MCF 10A (cell line): ENCODE measurements at regions not wholly inside any gene's neighbourhood (a gene's known extent, or its start where the extent isn't known, plus 50 kb on each side); places are given as distances from the start of the nearest gene placed in this dataset.

Experiments
- BruUV-seq: library from RNA; stranded (reverse); fragments of 400-500 nt; replicated peaks from 2 replicates; lab custom pipeline; 2021; lab: Mats Ljungman, UMichigan
- CTCF ChIA-PET: fragments of 300-600 bp; sonication (Branson Sonifier 250); formaldehyde crosslinking; extraction: SDS; loops from one replicate; lab custom pipeline; 2021; ENCODE audit warnings: antibody characterized with exemption, inconsistent platforms; lab: Yijun Ruan, JAX
- POLR2A ChIA-PET: fragments of 300-600, 350-650 bp; sonication (Branson Sonifier 250); formaldehyde crosslinking; extraction: SDS; loops from one replicate; lab custom pipeline; 2020; ENCODE audit warnings: antibody characterized with exemption, inconsistent platforms; lab: Yijun Ruan, JAX
- DNase-seq: peaks from one replicate; pipeline ENCODE4 v3.0.0-alpha.2; 2018; ENCODE audit not compliant: unreplicated experiment
- H3K27ac Mint-ChIP-seq: one replicate; pipeline ENCODE4 v1.8.0; 2022; ENCODE audit warnings: mild to moderate bottlenecking, low read depth, mixed read lengths; ENCODE audit not compliant: unreplicated experiment
- H3K27me3 Mint-ChIP-seq: one replicate; pipeline ENCODE4 v1.8.0; 2022; ENCODE audit warnings: mixed read lengths; ENCODE audit not compliant: insufficient read depth, unreplicated experiment
- H3K36me3 Mint-ChIP-seq: one replicate; pipeline ENCODE4 v1.8.0; 2022; ENCODE audit warnings: mild to moderate bottlenecking, moderate library complexity, mixed read lengths; ENCODE audit not compliant: insufficient read depth, unreplicated experiment
- H3K4me1 Mint-ChIP-seq: one replicate; pipeline ENCODE4 v1.8.0; 2022; ENCODE audit warnings: mixed read lengths; ENCODE audit not compliant: insufficient read depth, unreplicated experiment
- H3K4me3 Mint-ChIP-seq: one replicate; pipeline ENCODE4 v1.8.0; 2022; ENCODE audit warnings: mild to moderate bottlenecking, moderate library complexity, mixed read lengths; ENCODE audit not compliant: unreplicated experiment
- H3K9me3 Mint-ChIP-seq: one replicate; pipeline ENCODE4 v1.8.0; 2022; ENCODE audit warnings: mixed read lengths; ENCODE audit not compliant: unreplicated experiment
- intact Hi-C: fragments of 100-400 bp; cut with micrococcal nuclease; formaldehyde crosslinking; loops from 2 replicates; pipeline ENCODE4 v1.14.1; 2022
- TF ChIP-seq, protein P1 (sequence below): fragments of 200-600 bp; IDR thresholded peaks from one replicate; pipeline ENCODE4 v1.8.0; 2022; ENCODE audit warnings: antibody characterized with exemption, mild to moderate bottlenecking; ENCODE audit not compliant: unreplicated experiment

DNA sequence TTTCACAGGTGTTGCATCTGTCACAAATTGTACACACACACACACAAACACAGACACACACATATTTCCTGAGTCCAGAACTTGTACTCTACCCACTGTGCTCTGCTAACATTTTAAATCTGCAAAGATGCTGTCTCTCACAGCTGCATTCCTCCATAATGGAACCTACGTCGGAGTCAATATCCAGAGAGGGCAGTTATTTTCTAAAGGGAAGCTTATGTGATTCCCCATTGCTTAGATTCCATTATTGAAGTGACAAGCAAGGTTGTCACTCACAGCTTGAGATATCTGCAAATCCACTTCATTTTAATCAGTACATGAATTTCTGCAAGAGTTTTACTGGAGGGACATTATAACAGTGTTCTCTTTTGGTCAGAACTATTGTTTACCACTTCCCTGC is 992.4 kb downstream of the NSUN3 start:
- Mint-ChIP-seq H3K27me3 (peaks cover 51% of the 10 kb centered on the region), H3K27ac (no peak overlapping the region), H3K36me3 (no peaks in the 10 kb centered on the region), H3K4me1 (no peaks in the 10 kb centered on the region), H3K9me3 (no peaks in the 10 kb centered on the region), H3K4me3 (no peak overlapping the region)
- ChIA-PET CTCF (interaction anchor here (0.7 kb wide), 1 partner anchor 807 kb away, joined by 3 read pairs; no protein-coding TSS in a partner anchor), POLR2A (no interaction called here)
- no peak for DNase-seq
- intact Hi-C loops = no loop called here
- BruUV-seq = no TSS peak
- TF ChIP-seq, protein P1, sequence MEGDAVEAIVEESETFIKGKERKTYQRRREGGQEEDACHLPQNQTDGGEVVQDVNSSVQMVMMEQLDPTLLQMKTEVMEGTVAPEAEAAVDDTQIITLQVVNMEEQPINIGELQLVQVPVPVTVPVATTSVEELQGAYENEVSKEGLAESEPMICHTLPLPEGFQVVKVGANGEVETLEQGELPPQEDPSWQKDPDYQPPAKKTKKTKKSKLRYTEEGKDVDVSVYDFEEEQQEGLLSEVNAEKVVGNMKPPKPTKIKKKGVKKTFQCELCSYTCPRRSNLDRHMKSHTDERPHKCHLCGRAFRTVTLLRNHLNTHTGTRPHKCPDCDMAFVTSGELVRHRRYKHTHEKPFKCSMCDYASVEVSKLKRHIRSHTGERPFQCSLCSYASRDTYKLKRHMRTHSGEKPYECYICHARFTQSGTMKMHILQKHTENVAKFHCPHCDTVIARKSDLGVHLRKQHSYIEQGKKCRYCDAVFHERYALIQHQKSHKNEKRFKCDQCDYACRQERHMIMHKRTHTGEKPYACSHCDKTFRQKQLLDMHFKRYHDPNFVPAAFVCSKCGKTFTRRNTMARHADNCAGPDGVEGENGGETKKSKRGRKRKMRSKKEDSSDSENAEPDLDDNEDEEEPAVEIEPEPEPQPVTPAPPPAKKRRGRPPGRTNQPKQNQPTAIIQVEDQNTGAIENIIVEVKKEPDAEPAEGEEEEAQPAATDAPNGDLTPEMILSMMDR = no peak

GRCh38 chr3:95082191-95082590 is 1019.3 kb downstream of the NSUN3 start:
- TF ChIP-seq, protein P1 = no peak
- H3K27me3 Mint-ChIP-seq = peaks cover 97% of the 10 kb centered on the region
- no peaks in the 10 kb centered on the region for H3K4me1 Mint-ChIP-seq
- ChIA-PET POLR2A (no interaction called here), CTCF (interaction anchor here (0.6 kb wide), 1 partner anchor 140 kb away, joined by 3 read pairs; no protein-coding TSS in a partner anchor)
- BruUV-seq = no TSS peak
- intact Hi-C loops = no loop called here
- no peaks in the 10 kb centered on the region for H3K9me3 Mint-ChIP-seq
- DNase-seq = no peak
- H3K27ac Mint-ChIP-seq = no peak overlapping the region
- no peak overlapping the region for H3K4me3 Mint-ChIP-seq
- H3K36me3 Mint-ChIP-seq = no peaks in the 10 kb centered on the region

DNA sequence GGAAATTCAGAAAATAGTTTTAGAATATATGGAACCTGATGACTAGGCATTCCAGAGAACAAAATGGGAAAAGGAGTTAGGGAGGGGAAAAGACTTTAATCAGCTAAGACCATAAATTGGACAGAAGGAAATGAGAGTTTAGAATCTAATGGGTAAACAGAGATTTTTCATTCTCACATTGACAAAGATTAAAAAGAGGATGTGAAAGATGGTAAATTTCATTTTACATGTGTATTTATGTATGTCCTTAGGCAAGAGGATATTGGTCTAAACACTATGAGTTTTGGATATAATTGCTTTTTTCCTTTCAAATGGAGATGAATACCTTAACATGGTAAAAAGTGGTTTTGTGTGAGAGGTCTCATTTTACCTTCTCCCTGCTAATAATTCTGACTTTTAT is 1021.9 kb downstream of the NSUN3 start:
- no peaks in the 10 kb centered on the region for H3K4me1 Mint-ChIP-seq
- CTCF ChIA-PET = no interaction called here

DNA sequence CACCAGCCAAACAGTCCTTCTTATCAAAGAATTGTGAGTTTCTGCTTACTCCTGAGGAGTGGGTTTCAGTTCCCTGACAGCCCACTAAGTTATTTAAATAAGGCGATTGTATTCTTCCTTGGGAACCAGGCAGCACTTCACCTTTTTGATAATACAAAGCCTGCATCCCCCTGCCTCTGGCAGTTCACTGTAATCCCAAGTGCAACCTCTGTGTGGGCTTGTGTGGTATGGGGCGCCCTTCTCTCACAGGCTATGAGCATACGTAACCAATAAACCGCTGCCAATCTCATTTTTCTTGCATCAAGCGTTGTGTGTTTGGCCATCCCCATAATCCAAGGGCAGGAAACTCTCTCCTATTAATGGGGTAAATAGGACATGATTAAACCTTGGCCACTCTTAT is 1025.6 kb downstream of the NSUN3 start:
- peaks cover 7% of the 10 kb centered on the region for H3K9me3 Mint-ChIP-seq
- no peak overlapping the region for H3K27ac Mint-ChIP-seq
- ChIA-PET CTCF (no interaction called here), POLR2A (no interaction called here)
- TF ChIP-seq, protein P1 = no peak
- no peak for DNase-seq
- intact Hi-C loops = no loop called here
- H3K4me3 Mint-ChIP-seq = no peak overlapping the region
- H3K27me3 Mint-ChIP-seq = peaks cover 93% of the 10 kb centered on the region
- H3K36me3 Mint-ChIP-seq = no peaks in the 10 kb centered on the region
- no peaks in the 10 kb centered on the region for H3K4me1 Mint-ChIP-seq
- BruUV-seq = no TSS peak

More for the DNA sequence above, 1021.9 kb downstream of the NSUN3 start:
- Mint-ChIP-seq H3K9me3 (no peaks in the 10 kb centered on the region), H3K4me3 (no peak overlapping the region), H3K36me3 (no peaks in the 10 kb centered on the region), H3K27ac (no peak overlapping the region), H3K27me3 (peaks cover 97% of the 10 kb centered on the region)
- POLR2A ChIA-PET = no interaction called here
- no peak for DNase-seq
- TF ChIP-seq, protein P1 = no peak
- intact Hi-C loops = no loop called here
- BruUV-seq = no TSS peak
